GM21737 (cell line): ENCODE measurements at regions not wholly inside any gene's neighbourhood (a gene's known extent, or its start where the extent isn't known, plus 50 kb on each side); places are given as distances from the start of the nearest gene placed in this dataset.

Source experiments
- ATAC-seq: cut with Tn5 transposase; IDR thresholded peaks from one replicate; pipeline ENCODE4 v1.9.1; 2021; ENCODE audit warnings: mild to moderate bottlenecking, moderate library complexity; ENCODE audit not compliant: unreplicated experiment

DNA sequence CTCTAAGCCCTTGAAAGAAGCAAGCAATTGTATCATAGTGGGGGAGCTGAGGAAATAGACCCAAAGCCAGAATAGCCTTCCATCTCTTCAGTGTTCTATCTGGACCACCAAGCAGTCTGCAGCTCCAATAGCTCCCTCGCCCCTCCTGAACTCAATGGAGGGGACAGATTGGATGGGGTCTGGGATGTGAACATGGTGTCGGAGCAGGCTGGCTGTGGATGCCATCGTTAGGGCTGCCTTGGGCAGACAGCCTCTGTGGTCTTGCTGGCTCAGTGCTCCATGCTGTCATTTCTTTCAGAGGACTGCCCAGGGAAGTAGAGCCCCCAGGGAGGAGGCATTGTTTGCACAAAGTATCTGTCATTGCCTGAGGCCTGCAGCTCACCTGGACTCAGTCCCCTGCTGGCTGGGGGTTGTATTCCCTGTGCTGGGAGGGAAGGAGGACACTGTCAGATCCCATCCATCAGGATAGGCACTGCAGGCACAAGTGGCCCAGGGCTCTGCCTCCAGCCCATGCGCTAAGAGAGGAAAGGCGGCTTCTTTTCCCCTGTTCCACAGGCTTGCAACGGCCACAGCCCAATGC lies 537.7 kb downstream of the BUD13 start:
- ATAC-seq, result no peak

DNA sequence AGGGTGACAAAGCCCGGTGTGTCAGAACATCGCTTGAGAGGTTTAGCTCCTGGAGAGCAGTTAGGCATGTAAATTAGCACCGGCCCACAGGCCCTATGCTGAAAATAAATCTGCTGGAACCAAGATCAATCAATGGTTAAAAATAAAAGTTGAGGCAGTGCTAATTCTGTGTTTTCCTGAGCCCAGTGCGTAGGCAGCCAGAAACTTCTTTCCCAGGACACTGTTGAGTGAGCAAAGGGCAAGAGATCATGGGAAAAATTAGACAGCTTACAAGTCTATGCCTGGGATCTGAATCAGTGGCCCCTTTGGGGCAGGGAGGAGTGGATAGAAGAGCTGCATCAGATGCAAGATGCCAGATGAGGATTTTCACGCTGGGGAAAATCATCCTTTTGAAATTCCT lies 539.2 kb downstream of the BUD13 start:
- ATAC-seq, result no peak

DNA sequence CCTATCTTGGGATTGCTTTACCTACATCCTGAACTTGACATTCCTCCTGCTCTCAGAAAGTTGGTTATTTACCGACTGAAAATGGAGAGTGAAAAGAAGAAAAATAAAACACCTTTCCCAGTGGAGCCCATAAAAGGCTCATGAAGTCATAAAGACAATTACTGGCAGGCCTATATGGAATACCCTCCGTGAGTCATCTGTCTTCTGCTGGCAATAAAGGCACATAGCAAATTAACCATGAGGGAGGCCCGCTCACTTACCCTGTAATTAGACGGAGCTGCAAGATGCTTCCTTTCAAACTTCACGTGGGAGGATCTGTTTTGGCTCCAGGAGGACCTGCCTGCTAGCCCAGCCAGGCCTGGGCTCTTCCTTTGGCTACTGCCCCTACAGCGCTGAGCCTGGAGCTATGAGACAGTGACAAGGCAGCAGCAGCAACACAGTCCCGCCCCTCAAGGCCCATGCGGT lies 540.4 kb downstream of the BUD13 start:
- ATAC-seq, result no peak

DNA sequence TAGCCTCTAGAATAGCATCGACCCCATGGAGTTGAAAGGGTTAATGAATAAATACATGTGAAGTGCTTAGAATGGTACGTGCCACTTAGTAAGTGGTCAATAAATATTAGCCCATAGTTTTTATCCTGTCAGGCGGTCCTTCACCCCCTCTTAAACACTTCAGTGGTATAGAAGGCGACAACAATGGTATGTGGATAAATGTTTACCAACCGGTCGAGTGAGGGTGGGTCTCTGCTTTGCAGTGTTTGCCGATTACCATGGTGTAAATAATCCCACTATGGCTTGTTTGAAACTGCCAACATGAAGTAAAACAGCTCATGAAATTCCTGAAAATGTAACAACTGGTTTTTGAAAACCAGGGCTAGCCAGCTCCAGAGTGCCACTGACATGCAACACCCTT lies 541.2 kb downstream of the BUD13 start:
- ATAC-seq, result no peak

DNA sequence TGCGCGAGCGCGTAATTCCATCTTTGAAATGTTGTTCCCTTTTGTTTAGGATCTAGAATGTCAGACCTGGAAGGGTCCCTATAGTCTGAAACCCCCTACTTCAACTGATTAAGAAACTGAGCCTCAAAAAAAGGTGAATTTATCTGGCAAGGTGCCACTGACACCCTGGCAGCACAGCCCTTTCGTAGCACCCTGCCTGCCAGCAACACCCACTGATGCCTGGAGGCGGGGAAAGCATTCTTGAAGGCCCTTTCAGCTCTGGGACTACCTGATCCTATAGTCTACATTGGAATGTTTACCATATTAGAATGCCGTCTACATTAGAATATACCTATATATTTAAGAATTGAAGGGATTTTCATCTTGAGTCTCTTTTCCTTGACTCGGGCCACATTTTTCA lies 542.3 kb downstream of the BUD13 start:
- no peak for ATAC-seq

DNA sequence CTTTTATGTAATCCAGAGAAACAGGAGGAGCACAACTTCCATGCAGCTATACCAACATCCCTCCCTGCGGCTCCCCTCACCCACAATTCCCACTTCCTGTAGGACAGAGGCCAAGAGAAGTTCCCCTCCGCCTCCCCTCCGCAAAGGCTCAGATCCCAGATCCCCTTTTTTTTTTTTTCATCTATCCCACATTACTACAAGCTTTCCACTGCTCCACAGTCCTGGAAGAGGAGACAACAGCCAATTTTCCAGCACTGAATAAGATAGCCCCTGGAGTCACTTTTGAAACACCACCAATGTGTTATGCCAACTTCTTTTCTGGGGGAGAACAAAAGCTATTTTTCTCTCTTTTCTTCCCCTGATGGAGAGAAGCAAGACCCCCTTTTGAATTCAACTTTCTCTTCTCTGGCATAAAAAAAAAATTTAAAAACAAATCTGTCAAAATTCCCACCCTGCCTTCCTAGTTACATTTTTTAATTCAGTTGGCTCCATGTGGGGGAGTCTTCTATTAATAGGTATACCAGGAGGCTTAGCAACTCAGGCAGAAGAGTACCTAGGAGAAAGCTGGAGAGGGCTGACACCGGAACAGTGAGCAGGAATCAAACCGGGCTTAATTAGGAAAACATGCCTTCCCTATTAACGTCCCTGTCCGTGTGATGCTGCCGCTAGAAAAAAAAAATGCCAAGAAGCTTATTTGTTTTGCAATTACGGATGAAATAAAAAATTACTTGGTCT lies 543.4 kb downstream of the BUD13 start:
- no peak for ATAC-seq

DNA sequence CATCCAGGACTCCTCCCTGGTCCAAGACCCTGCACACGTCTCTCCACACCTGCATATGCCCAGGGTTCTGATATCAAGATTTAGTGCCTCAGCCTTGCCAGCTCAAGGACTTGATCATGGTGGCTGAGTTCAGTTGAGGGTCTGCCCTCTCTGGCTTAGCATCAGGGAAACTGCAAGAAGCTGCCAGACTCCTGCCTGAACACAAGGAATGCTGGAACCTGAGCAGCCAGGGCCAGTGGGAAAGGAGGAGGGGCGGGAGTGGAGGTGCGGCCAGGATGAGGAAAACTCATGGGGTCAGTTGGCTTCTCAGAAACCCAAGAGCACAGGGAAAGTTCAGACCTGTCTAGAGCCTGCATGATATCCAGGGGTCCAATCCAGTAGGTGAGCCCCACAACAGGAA lies 546.1 kb downstream of the BUD13 start:
- ATAC-seq, result no peak

DNA sequence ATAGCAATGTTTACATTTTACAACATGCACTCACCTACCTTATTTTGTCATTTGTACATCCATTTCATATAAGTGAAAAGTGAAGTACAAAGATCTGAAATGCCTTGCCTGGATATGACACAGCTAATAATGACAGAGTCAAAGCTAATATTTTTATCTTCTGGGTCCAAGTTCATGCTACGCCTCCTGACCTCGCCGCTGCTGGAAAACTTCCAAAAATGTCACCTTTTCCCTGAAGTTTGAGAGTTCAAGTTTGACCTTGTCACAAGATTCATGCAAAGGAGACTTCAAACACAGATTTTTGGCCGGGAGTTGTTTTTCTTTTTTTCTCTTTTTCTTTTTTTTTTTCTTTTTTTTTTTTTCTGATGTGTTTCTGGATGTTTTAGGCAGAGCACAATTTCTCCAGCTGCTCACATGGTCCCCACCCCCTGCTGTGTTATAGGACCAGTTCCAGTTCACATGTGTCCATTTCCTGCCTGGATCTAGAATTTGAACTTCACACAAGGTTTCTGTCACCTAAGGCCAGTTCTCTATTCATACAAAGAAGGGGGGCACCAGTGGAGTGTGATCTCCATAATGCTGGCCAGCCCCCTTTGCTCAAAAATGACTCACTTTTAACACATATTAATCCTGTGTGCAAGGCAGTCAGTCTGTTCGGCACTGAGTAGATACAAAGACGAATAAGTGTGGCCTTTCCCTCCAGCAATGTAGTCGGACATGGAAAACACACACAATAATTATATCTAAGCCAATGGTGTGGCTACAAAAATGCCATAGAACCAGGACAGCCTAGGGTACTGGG lies 546.8 kb downstream of the BUD13 start:
- no peak for ATAC-seq

DNA sequence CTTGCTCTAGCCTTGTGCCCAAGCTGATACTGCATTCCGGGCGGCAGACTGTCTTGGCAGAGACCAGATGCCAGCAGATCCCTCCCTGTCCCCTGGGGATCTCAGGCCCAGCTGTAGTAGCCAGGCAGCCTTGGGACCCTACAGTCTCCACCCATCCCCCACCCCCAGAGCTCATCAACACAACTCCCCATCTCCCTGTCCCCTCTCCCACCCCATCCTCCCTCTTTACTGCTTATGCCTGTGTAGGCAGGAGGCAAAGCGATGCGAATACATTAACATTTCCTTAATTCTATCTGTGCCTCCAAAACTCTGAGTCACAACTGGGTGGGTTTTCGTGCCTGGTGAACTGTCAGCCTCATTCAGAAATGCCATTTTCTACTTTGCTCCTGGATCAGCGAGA lies 547.6 kb downstream of the BUD13 start:
- no peak for ATAC-seq

DNA sequence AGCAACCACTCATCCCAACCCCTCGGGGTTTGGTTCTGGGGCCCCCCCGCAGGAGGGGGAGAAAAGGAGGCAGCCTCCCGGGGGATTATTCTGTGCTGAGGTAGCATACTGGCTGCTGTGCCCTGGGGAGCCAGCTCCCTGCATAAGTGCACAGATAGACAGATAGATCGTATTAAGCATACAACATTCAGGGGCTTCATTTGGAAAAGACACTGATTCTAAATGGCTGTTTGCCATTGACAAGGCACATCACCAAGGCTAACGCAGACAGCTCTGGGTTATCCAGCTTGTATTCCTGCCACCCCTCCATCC lies 547.9 kb downstream of the BUD13 start:
- ATAC-seq, result no peak

DNA sequence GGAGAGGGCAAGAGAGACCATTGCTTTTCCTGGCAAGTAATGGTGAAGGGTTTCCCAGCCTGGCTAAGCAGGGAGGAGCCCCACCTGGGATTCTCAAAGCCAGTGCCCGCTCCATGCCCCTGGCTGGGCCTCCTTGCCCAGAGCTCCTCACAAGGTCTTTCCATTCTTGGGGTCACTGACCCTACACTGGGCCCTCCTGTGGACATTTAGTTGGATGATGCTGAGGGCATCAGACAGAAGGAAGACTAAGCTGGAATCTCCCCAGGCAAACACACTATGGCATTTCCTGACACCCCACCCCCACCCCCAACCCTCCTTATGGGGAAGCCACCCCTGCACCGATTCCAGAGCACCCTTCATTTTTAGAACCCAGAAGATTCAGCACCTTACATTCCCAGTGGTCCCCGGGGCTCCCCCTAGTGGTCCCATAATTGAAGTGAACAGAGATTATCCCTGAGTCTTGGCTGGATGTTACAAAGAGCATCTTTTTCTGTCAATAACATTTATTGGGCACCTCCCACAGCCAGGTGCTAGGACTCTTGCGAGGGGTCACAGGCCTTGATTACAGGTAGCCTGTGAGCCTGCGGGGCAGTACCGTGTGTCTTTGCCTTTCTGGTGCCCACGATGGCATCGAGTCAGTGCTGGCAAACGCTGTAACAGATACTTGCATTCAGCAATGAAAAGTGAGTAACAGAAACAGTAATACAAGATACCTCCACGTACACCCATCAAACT lies 548.5 kb downstream of the BUD13 start:
- ATAC-seq, result no peak

DNA sequence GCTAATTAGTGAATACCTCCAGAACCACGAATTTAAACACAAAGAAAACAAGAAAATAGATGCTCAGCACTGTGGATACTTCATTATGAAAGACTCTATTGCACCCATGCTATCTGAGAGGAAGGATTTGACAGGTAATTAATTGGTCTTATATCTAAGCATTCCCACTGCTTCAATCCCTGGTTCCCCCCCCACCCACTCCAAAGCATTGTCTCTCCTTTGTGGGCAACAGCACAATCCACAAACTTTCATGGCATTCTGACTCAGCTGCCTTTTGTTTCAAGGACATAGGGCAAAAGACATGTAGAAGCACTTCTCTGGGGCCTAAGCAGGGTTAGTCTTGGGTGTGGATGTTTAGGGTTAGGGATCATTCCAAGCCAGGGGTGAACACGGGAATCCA lies 551.4 kb downstream of the BUD13 start:
- no peak for ATAC-seq

DNA sequence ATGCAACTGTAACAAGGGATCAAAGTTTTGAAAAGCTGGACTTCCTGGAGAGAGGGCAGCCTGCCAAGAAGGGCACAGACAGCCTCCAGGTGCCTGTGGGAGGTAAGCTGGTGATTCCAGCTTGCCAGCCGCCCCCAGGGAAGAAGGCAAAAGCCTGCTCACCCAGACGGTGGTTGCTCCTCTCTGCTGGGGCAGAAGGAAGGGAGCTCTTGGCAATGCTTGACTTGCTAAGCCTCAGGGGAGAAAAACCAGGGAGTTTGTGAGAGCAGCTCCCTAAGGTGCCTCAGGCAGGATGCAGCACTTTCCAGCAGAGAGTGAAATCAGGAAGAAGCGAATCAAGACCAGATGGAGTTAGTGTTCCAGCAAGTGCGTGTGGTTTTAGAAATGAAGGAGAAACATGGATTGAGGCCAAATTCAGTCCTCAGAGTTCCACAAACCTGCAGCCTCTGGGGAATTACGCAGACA lies 553.6 kb downstream of the BUD13 start:
- no peak for ATAC-seq

DNA sequence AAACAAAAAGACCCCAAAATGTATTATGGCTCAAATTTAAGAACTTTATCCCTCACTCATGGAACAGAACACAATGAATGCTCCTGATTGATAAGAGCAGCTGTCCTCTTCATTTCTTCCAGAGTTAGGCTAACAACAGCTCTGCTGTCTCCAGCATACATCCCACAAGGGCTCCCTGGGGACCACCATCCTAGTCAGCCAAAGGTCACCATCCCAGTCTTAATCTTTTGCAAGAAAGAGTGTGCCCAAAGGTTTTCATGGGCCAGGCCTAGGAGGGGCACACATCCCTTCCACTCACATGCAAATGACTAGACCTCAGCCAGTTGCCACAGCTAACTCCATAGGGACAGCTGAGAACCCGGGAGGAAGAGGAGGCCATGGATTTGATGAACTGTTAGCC lies 555.3 kb downstream of the BUD13 start:
- ATAC-seq, result no peak

DNA sequence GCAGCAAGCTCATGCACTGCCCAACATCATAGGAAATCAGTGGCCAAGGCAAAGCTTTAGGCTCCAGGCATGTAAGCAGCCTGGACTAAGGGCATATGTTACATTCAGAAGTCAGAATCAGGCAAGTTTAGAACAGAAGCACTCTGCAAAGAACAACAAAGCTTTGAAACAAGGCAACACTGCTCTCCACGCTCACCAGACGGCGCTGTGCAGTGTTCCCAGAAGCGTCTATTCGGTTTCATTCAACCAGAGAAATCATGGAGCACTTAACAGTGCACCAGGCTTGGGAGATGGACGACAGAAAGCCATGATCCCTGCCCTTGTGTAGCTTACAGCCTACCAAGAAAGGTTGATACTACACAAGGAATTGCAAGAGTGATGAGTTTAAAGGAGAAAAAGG lies 555.8 kb downstream of the BUD13 start:
- ATAC-seq, result no peak

DNA sequence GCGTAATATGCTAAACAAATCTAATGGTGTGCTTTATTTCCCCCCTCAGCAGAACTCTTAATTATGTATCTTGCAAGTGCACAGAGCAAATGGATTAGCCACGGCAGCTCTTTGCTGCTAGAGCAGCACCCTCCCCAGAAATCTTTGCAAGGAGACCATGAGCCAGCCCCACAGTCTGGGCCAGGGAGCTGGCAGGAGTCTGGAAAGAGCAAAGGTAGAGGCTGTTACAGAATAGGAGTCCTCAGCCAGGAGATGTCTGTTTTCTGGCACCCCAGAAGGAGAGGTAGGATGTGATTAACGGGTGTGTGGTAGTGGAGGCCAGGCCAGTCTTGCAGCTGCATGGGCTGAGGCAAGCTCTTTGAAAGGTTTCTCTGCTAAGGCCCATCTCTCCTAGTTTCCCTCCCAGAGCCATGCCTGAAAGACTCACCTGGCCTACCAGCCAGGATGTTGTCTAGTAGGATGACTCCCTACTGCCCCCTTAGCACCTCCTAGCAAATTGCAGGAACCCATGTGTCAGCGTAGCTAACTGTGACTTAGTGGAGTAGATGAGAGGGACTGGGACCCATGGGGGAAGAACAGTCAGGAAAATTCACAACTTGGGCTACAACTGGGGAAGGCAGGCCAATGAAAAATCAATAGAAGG lies 557.2 kb downstream of the BUD13 start:
- ATAC-seq, result no peak

DNA sequence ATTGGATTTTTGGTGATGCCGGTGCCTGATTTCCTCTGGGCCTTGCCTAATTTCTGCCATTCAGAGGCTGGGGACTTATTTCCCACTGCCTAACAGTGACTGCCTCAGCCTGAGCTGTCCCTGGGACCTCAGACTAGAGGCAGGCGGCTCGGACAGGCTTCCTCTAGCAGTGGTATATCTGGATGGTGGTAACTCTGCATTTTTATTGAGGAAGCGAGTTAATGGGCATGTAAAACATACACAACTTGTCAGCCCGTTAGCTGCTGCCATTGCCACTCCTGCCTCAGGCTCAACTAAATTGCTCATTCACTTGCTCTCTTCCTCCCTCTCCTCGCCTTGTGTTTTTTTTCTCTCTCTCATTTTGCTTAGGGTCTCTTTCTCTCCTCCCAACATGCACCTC lies 561.6 kb downstream of the BUD13 start:
- no peak for ATAC-seq

DNA sequence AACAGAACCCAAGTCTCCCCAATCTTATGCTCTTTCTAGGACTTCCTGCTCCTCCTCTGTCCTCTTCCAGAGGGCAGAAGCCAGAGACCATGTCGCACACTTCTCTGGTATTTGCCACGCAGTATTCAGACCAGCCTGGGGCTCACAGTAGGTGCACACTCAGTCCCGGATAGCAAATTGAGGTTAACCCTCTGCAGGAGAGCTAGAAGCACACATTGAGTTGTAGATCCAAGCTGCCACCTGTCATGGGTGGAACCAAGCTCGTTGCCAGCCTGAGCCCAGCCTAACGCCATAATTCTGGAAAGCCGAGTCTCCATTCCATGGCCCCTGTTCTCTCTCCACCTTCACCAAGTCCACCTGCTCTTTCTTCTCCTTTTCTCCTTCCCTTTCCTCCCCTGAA lies 562.1 kb downstream of the BUD13 start:
- ATAC-seq, result no peak

DNA sequence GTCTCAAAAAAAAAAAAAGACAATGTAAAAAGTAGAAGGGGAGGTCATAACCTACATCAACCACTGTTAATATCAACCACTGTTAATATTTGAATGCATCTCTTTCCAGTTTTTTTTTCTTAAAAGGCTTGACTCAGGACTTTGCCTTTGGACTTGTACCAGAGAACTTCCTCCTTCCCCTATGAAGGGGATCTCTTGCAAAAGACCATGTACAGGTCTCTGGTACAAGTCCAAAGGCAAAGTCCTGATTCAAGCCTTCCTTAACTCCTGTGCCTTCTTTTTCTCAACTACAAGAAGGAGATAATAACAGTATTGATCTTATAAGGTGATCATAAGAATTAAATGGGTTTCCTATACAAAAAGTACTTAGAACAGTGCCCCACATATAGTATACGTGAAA lies 563.5 kb downstream of the BUD13 start:
- ATAC-seq, result no peak

DNA sequence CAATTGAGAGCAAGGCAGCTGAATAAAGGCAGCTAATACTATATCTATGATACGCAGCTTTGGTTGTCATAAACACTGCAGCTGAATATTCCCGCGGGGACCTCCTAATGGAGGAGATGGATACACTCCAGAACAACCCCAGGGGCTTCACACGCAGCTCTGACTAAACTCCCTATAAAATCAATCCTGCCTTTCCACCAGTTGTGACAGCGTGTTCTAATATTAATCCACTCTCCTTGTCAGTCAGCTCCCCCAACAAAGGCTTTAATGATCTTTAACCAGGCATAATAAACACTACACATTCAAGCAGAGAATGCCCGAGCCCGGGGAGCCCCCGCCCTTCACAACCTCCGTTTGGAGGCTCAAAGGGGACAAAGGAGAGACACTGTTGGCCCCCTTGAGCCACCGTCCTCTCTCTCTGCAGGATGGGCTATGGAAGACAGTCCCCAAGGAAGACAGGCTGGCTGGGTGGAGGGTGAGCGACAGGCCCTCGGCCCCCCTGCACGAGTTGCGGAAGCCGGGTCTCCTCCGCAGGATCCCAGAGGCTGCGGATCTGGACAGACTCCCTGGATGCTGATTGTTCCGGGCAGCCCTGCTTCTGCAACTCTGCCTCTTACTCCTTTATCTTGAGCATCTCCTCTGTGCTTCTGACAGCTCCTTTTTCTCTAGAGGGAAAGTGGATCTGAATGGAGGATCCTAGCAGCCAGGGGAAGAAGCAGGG lies 565.2 kb downstream of the BUD13 start:
- ATAC-seq, result no peak
